HEK293 (cell line): ENCODE measurements at regions not wholly inside any gene's neighbourhood (a gene's known extent, or its start where the extent isn't known, plus 50 kb on each side); places are given as distances from the start of the nearest gene placed in this dataset.

Experiments used
- CTCF ChIA-PET: fragments of 350-600 bp; formaldehyde crosslinking; extraction: SDS; loops from one replicate; lab custom pipeline; 2021; ENCODE audit warnings: antibody characterized with exemption; lab: Yijun Ruan, JAX
- POLR2A ChIA-PET: fragments of 300-600 bp; formaldehyde crosslinking; extraction: SDS; loops from one replicate; lab custom pipeline; 2020; ENCODE audit warnings: antibody characterized with exemption, inconsistent platforms; lab: Yijun Ruan, JAX
- H3K27ac ChIP-seq: fragments of 200-500 bp; sonication (Bioruptor generic); 2 replicates; pipeline ENCODE4 v1.5.1; 2014; ENCODE audit warnings: low read depth, low read length, control low read depth, inconsistent platforms; ENCODE audit errors: extremely low read depth
- H3K36me3 ChIP-seq, 2 experiments: fragments of 200-500 bp in 1 of 2; sonication (Bioruptor generic) in 1 of 2; 1 replicate in 1 of 2; 2 replicates in 1 of 2; pipeline ENCODE4 v1.5.1; 2014 to 2017; ENCODE audit warnings: inconsistent platforms in 2 of 2, low read length in 2 of 2; ENCODE audit not compliant: control insufficient read depth in 2 of 2, insufficient read depth in 1 of 2
- H3K4me1 ChIP-seq: fragments of 200-500 bp; sonication (Bioruptor generic); 2 replicates; pipeline ENCODE4 v1.5.1; 2014; ENCODE audit warnings: mild to moderate bottlenecking, low read length, inconsistent platforms; ENCODE audit not compliant: control insufficient read depth, insufficient read depth
- H3K4me3 ChIP-seq: 2 replicates; pipeline ENCODE4 v1.5.1; 2011; ENCODE audit warnings: low read depth, mild to moderate bottlenecking, control low read depth, low read length, moderate library complexity
- H3K9me3 ChIP-seq: fragments of 200-500 bp; sonication (Bioruptor generic); 2 replicates; pipeline ENCODE4 v1.5.1; 2014; ENCODE audit warnings: low read depth, low read length, inconsistent platforms; ENCODE audit not compliant: control insufficient read depth, insufficient read depth
- BCL6B ChIP-seq: fragments of 450-650 bp; formaldehyde crosslinking; IDR thresholded peaks from 2 replicates; pipeline ENCODE4 v1.5.1; 2017; ENCODE audit warnings: missing biosample characterization, missing genetic modification characterization
- PBX3 ChIP-seq: sonication (generic); formaldehyde crosslinking; IDR thresholded peaks from 2 replicates; pipeline ENCODE4 v1.8.1; 2022; ENCODE audit warnings: mild to moderate bottlenecking, moderate library complexity, missing genetic modification reagents
- PRDM10 ChIP-seq: fragments of 450-650 bp; formaldehyde crosslinking; IDR thresholded peaks from 2 replicates; pipeline ENCODE4 v1.5.1; 2016; ENCODE audit warnings: missing biosample characterization, missing genetic modification characterization
- TSHZ1 ChIP-seq: fragments of 450-650 bp; formaldehyde crosslinking; IDR thresholded peaks from 2 replicates; pipeline ENCODE4 v1.5.1; 2016; ENCODE audit warnings: missing biosample characterization, missing genetic modification characterization, borderline replicate concordance
- YY1 ChIP-seq: fragments of 450-650 bp; formaldehyde crosslinking; IDR thresholded peaks from 2 replicates; pipeline ENCODE4 v1.5.1; 2018; ENCODE audit warnings: missing biosample characterization, missing genetic modification characterization
- ZBTB1 ChIP-seq: fragments of 450-650 bp; formaldehyde crosslinking; IDR thresholded peaks from 2 replicates; pipeline ENCODE4 v1.5.1; 2016; ENCODE audit warnings: missing biosample characterization, missing genetic modification characterization
- ZBTB21 ChIP-seq: fragments of 450-650 bp; formaldehyde crosslinking; IDR thresholded peaks from 2 replicates; pipeline ENCODE4 v1.5.1; 2017; ENCODE audit warnings: missing biosample characterization, missing genetic modification characterization
- ZNF138 ChIP-seq: fragments of 450-650 bp; formaldehyde crosslinking; IDR thresholded peaks from 2 replicates; pipeline ENCODE4 v1.5.1; 2016; ENCODE audit warnings: missing biosample characterization, missing genetic modification characterization, borderline replicate concordance
- ZNF2 ChIP-seq: fragments of 450-650 bp; formaldehyde crosslinking; IDR thresholded peaks from 2 replicates; pipeline ENCODE4 v1.5.1; 2016; ENCODE audit warnings: missing biosample characterization, missing genetic modification characterization
- ZNF341 ChIP-seq: fragments of 450-650 bp; formaldehyde crosslinking; IDR thresholded peaks from 2 replicates; pipeline ENCODE4; 2016; ENCODE audit warnings: low read depth, missing biosample characterization, missing genetic modification characterization
- ZNF362 ChIP-seq: fragments of 450-650 bp; formaldehyde crosslinking; IDR thresholded peaks from 2 replicates; pipeline ENCODE4 v1.5.1; 2016; ENCODE audit warnings: missing biosample characterization, missing genetic modification characterization
- ZNF549 ChIP-seq: fragments of 450-650 bp; IDR thresholded peaks from 2 replicates; pipeline ENCODE4 v1.5.1; 2018; ENCODE audit warnings: missing biosample characterization, missing genetic modification characterization, mild to moderate bottlenecking, inconsistent platforms, moderate library complexity
- ZNF580 ChIP-seq: fragments of 450-650 bp; formaldehyde crosslinking; IDR thresholded peaks from 2 replicates; pipeline ENCODE4 v1.5.1; 2016; ENCODE audit warnings: missing biosample characterization, missing genetic modification characterization
- ZNF610 ChIP-seq: fragments of 450-650 bp; formaldehyde crosslinking; IDR thresholded peaks from 2 replicates; pipeline ENCODE4 v1.5.1; 2016; ENCODE audit warnings: missing biosample characterization, missing genetic modification characterization, borderline replicate concordance

GRCh38 chr16:73384506-73385089 lies 336.7 kb upstream of the ZFHX3 start (continued):
- no peak for TF ChIP-seq PBX3 (CRISPR knock-in tag)
- no peak for TF ChIP-seq ZNF580
- no peak for TF ChIP-seq ZNF341 (tag by site-specific recombination)
- no peak for TF ChIP-seq PRDM10 (tag by site-specific recombination)

GRCh38 chr16:73383988-73384365 lies 336.0 kb upstream of the ZFHX3 start:
- H3K4me1 ChIP-seq: no peaks in the 10 kb centered on the region
- no peaks in the 10 kb centered on the region for H3K36me3 ChIP-seq
- TF ChIP-seq ZNF362 (tag by site-specific recombination) (no peak), ZNF138 (tag by site-specific recombination) (no peak), YY1 (no peak), ZNF549 (tag by site-specific recombination) (no peak), ZNF2 (no peak), ZBTB21 (tag by site-specific recombination) (no peak), ZBTB1 (no peak), ZNF610 (no peak), TSHZ1 (tag by site-specific recombination) (no peak), BCL6B (tag by site-specific recombination) (no peak)
- CTCF ChIA-PET: no interaction called here
- no peak overlapping the region for H3K4me3 ChIP-seq
- POLR2A ChIA-PET: no interaction called here
- no peaks in the 10 kb centered on the region for H3K9me3 ChIP-seq
- H3K27ac ChIP-seq: no peak overlapping the region
